AG04449 (cell line): ENCODE measurements at regions not wholly inside any gene's neighbourhood (a gene's known extent, or its start where the extent isn't known, plus 50 kb on each side); places are given as distances from the start of the nearest gene placed in this dataset.

ENCODE experiments used
- CTCF ChIA-PET: fragments of 350-600 bp; formaldehyde crosslinking; extraction: SDS; loops from one replicate; lab custom pipeline; 2021; ENCODE audit warnings: antibody characterized with exemption; lab: Yijun Ruan, JAX
- POLR2A ChIA-PET: fragments of 400-600, 350-600 bp; formaldehyde crosslinking; extraction: SDS; loops from one replicate; lab custom pipeline; 2020; ENCODE audit warnings: antibody characterized with exemption, inconsistent platforms; lab: Yijun Ruan, JAX
- DNase-seq: peaks from one replicate; pipeline ENCODE4 v3.0.0-alpha.2; 2010; ENCODE audit warnings: low read depth, low spot score
- H3K4me3 ChIP-seq: 2 replicates; pipeline ENCODE4 v1.5.1; 2011; ENCODE audit warnings: low read depth, mild to moderate bottlenecking, control low read depth, low read length
- CTCF ChIP-seq: IDR thresholded peaks from one replicate; pipeline ENCODE4 v1.5.1; 2011; ENCODE audit warnings: mild to moderate bottlenecking, moderate library complexity, low read length, control low read depth, inconsistent platforms; ENCODE audit not compliant: insufficient read depth; ENCODE audit errors: missing control alignments

GRCh38 chr13:50512474-50513299 lies 330.8 kb downstream of the DLEU7 start:
- ChIA-PET CTCF (interaction anchor here (1.4 to 2.0 kb wide), 2 partner anchors 9 to 427 kb away, joined by 4 to 6 read pairs; no protein-coding TSS in a partner anchor), POLR2A (interaction anchor here (0.7 kb wide), 1 partner anchor 515 kb away, joined by 3 read pairs; the partner anchor contains the start of gene TRIM13)
- no peak for DNase-seq
- peak overlapping the region; percentile 15 for H3K4me3 ChIP-seq
- TF ChIP-seq CTCF, result no peak

GRCh38 chr13:50513300-50513877 lies 330.1 kb downstream of the DLEU7 start:
- H3K4me3 ChIP-seq, result no peak overlapping the region
- ChIA-PET CTCF (interaction anchor here (1.4 to 2.0 kb wide), 2 partner anchors 9 to 428 kb away, joined by 4 to 6 read pairs; no protein-coding TSS in a partner anchor), POLR2A (no interaction called here)
- TF ChIP-seq CTCF, result no peak
- no peak for DNase-seq

GRCh38 chr13:50514249-50514648 lies 329.2 kb downstream of the DLEU7 start:
- CTCF ChIA-PET, result no interaction called here
- H3K4me3 ChIP-seq, result no peak overlapping the region
- DNase-seq, result no peak
- POLR2A ChIA-PET, result no interaction called here
- no peak for TF ChIP-seq CTCF

GRCh38 chr13:50518131-50518530 lies 325.4 kb downstream of the DLEU7 start:
- POLR2A ChIA-PET, result no interaction called here

GRCh38 chr13:50518781-50519201 lies 324.7 kb downstream of the DLEU7 start:
- ChIA-PET CTCF (no interaction called here), POLR2A (no interaction called here)
- no peak overlapping the region for H3K4me3 ChIP-seq
- DNase-seq, result no peak
- no peak for TF ChIP-seq CTCF

More at GRCh38 chr13:50518131-50518530, 325.4 kb downstream of the DLEU7 start:
- H3K4me3 ChIP-seq, result no peak overlapping the region
- no peak for DNase-seq
- CTCF ChIA-PET, result no interaction called here
- TF ChIP-seq CTCF, result no peak

- CTCF ChIA-PET, result no interaction called here
- DNase-seq, result no peak
- POLR2A ChIA-PET, result no interaction called here
- no peak overlapping the region for H3K4me3 ChIP-seq
- no peak for TF ChIP-seq CTCF
These were observed 323.6 kb downstream of the DLEU7 start for GRCh38 chr13:50519866-50520265.
